GM18907 (cell line): ENCODE measurements at regions not wholly inside any gene's neighbourhood (a gene's known extent, or its start where the extent isn't known, plus 50 kb on each side); places are given as distances from the start of the nearest gene placed in this dataset.

Experiments used
- ATAC-seq: cut with Tn5 transposase; IDR thresholded peaks from one replicate; pipeline ENCODE4 v1.9.1; 2021; ENCODE audit warnings: mild to moderate bottlenecking, moderate library complexity; ENCODE audit not compliant: unreplicated experiment

DNA sequence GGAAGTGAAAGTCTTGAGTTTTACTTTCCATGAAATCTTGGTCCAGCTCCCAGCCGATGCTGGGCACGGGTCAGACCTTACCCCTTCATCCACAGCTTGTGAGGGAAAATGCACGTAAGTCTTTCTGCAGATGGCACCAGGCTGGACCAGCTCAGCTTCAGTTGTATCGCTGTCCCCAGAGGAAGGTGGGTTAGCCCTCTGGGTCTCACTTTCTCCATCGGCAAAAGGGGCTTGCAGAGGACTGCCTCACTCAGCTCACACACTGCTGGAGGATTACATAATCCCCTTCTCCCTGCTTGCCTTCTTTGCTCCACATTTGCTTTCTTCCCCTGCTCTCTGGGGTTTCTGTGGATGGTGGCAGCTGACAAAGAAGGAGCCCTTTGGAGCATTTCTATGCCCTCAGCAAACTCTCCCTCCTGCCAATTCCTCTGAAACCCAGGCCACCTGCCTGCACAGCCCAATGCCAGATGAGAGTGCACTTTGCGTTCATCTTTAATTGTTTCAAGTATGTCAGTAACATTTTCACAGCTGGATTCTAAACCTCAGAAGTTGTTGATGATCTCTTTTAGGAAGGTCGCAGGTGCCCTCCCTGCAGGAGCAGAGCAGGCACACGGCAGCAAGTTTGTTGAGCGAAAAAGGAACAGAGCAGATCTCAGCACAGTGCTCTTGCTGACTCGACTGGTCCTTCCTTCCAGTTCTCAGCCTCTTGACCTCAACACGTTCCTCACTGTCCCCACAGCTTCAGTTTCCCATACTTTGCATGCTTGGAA lies 155.6 kb upstream of the GLI2 start:
- ATAC-seq: no peak

DNA sequence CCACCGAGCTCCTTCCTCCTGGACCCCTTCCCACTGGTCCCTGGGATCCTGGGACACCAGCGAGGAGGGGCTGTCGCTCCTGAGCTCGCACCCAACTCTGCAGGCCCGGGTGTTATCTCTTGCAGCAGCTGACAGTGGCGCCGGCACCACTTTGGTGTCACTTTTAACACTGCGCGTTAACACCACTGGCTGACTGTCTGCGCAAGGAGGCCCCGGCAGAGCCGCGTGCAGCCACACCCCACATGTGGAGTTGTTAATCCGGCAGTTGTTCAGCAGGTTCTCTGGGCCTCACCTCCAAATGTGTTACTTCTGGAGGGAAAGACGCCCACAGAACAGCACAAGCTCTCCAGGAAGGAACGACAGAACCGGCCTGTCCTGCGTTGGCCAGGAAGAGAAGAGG lies 155.0 kb upstream of the GLI2 start:
- no peak for ATAC-seq

DNA sequence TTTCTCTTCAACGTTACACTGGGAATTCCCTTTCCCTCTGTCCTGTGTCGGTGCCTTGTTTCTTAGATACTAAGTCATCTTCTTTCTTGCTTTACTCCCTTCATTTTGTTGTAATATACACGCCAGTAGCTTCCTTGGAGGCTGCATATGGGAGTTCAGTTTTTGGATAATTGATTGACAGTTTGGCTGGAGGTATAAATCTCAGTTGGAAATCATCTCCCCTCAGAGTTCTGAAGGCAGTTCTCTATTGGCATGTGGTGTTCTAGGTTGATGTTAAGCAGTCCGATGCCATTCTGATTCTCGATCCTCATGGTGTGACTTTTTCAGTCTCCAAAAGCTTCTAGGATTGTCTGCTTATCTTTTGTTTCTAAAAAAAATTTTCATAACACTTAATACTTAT lies 152.5 kb upstream of the GLI2 start:
- no peak for ATAC-seq

DNA sequence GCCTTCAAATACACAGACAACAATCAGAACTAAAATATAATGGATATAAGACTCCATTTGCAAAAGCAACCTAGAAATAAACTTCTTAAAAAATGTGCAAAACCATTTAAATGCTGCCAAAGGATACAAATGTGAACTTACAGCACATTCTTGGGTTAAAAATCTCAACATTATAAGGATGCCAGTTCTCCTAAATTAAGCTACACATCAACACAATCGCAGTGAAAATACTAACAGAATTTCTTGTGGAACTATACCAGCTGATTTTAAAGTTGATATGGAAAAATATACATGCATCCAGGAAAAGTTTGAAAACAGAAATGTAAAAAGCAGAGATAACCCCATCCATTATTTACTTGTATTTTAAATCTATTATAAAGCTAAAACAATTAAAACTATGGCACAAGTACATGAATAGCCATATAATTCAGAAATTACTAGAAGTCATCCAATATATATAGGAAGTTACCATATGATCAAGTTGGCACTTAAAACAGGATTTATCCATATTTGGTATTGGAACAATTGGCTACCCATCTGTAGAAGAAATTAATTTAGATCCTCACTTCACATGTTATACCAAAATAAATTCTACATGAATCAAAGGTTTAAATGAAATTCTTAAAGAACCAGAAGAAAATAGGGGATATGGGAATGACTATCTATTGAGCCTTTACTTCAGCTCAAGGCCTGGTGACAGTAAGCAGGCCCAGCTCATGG lies 151.7 kb upstream of the GLI2 start:
- no peak for ATAC-seq

DNA sequence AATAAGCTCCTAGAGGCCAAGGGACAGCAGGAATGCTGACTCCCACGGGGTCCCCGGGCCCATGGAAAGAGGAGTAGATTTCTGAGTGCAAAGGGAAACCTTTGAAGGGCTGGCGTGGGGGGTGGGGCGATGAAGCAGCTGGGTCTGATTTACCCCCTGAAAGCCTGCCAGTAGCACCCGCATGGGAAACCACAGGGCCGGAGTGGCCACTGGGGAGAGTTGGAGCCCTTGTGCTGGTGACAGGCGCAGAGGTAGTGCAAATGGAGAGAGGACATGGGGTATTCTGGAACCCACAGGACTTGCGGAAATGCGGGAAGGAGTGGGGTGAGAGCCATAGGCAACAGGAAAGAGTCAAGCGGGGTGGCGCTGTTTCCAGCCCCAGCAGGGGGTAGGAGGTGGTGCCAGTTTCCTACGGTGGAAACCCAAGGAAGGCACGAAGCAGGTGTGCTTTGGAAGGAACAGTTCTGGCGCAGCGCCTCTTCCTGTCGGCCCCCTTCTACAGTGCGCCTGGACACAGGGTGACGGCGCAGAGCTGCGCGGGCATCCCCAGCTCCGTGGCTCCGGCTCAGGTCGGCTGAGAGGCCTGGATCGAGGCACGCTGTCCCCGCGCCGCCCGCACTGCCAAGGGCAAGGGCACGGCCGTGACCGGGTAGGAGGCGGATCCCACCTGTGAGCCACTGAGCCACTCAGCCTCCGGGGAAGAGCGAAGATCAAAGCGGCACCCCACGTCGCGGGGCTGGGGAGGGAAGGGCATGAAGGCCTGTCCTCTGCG lies 149.0 kb upstream of the GLI2 start:
- ATAC-seq: no peak

DNA sequence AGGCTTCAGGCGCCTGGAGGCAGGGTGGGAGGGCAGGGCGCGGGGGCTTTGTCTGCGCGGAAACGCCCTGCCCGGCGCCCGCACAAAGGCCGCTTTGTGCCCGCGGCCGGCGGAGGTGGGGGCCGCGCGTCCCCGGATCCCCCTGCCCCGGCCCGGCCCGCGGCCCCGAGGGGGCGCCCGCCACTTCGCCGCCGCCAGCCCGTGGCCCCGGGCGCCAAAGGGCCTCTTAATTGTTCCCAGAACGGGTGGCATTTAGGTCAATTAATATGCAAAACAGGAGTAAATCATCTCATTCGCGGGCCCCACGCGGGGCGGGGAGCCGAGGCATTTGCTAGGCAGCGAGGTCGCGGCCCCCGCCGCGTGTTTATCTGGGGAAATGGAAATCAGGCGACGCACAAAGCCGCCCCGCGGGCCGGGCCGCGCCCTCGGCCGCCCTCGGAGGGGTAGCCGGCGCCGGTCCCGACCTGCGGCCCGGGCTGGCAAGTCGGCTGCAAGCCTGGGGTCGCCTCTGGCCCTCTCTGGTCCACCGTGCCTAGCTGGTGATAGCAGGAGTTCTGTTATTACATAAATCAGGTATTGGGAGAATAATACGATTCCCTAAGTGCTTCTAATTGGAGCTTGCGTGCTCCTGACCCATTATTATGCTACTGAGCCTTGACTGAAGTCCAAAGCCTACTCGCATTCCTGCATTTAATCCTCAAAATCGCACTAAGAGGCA lies 148.2 kb upstream of the GLI2 start:
- ATAC-seq: no peak

DNA sequence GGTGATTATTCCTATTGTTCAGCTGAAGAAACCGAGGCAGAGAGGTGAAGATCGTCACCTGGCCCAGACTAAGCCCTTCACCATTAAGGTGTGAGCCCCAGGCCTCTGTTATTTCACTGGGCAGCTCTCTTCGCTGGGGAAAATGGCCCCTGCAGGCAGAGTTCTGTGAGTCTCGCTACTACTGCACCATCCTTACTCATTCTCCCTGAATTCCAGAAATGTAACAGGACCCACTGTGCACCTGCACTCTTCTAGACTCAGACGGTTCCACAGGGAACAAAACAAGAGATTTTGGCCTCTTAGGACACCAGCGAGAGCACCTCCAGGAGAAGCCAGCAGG lies 147.7 kb upstream of the GLI2 start:
- ATAC-seq: no peak

DNA sequence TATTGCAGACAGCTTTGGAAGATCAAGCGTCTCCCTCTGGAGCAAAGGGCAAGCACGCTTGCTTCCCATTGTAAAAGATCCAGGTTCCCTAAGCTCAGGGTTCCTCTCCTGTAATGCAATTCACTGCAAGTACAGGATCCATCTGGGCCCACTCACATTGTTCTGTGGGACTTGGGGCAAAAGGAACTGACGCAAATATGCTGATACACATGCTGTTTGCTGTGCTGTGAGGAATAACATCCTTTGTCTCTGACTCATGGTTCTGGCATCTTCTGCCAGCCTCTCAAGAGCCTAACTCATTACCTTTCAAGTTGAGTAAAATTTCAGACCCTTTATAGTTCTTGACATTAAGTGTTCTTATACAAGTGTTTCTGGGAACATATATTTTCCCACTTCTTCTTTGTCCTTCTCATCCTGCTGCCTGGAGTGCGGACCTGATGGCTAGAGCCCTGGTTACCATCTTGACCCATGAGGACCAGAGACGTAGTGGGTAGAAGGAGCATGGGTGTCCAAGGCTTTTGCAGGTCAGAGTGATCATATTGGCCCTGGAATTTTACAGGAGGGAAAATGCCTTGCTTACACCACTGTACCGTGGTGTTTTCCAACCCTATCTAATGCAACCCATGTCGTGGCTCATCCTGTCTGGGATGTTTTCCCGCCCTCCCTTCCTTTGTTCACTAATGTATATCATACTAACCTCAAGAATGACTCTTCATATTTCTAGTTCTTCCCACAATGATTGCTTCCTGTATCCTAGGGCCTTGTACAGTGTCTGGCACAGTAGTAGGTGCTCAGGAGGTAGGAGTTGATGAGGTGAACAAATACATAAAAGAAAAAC lies 145.7 kb upstream of the GLI2 start:
- ATAC-seq: no peak

DNA sequence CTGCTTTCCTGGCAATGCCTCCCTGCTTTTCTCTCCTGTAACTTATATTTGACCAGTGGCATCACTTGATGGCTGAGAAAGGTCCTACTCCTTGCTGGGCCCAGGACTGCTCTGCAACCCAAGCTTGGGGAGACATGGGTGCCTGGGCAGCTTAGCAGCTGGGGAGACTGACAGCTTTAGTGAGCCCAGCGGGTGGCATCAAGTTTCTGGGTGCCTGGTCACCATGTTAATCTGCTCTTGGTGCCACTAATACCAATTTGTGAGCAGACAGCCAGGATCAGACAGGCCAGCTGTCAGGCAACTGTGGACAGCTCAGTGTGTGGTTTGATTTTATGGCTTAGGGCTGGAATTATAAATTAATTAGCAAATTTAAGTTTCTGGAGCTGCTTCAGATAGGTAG lies 144.8 kb upstream of the GLI2 start:
- no peak for ATAC-seq

DNA sequence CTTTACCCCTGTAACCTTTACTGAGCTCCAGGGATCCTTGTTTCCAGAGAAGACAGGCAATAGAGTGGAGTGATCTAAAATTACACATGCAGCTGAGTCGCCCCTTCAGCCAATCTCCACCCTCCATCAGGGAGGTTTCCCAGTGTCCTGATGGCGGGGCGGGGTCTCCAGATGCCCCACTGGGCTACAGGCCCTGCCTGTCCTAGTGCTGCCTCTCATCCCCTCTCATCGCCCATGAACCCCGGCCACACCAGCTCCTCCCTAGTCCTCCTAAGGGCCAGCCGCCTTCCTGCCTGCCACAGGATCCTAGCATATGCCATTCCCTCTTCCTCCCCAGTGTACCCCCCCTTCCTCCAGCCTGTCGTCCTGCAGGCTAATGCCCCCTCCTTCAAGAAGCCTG lies 144.1 kb upstream of the GLI2 start:
- ATAC-seq: no peak

DNA sequence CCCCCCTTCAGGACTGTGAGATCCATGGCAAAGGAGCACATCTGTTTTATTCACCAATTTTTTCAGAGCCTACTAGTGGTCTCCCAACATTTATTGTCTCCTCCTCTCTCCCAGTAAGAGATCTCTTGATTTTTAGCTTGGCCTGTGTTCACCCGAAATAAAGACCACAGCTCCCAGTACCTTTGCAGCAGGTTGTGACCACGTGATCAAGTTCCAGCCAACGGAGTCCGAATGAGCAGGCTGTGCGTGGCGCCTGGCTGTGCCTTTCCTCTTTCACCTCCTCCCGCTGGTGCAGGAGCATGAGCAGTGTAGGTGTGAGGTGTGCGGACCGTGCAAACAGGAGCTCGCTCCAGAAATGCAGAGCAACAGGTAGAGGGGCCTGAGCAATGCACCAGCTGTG lies 143.6 kb upstream of the GLI2 start:
- no peak for ATAC-seq

DNA sequence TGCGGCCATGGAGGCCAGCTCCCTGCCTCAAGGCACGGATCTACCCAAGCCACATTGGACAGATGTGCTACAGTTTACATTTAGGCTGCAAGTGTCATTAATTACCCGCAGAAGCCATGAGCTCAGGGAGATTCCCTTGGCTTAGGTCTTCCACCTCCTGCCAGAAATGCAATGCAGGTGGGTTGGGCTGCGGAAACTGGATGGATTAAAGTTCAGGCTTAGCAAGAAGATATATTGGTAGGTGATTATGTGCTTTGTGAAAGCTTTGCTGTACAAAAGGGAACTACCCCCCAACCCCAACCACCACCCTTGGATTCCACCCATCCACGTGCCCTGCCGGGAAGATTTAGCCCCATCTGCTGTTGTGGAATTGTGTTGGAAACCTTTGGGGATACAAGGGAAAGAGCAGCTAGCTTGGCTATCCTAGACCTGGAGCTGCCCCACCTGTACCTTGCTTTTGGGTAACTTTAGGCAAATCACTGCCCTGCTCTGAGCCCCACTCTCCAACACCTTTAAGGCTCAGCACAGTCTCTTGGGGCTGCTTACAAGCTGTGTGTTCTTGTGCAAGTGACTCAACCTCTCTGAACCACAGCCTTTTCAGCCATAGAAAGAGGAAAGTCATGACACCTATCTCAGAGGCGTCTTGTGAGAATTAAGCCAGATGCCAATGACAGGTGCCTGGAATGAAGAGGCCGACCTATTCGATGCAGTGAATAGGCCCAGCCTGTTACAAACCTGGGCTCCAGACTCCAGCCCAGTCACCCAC lies 141.6 kb upstream of the GLI2 start:
- no peak for ATAC-seq

DNA sequence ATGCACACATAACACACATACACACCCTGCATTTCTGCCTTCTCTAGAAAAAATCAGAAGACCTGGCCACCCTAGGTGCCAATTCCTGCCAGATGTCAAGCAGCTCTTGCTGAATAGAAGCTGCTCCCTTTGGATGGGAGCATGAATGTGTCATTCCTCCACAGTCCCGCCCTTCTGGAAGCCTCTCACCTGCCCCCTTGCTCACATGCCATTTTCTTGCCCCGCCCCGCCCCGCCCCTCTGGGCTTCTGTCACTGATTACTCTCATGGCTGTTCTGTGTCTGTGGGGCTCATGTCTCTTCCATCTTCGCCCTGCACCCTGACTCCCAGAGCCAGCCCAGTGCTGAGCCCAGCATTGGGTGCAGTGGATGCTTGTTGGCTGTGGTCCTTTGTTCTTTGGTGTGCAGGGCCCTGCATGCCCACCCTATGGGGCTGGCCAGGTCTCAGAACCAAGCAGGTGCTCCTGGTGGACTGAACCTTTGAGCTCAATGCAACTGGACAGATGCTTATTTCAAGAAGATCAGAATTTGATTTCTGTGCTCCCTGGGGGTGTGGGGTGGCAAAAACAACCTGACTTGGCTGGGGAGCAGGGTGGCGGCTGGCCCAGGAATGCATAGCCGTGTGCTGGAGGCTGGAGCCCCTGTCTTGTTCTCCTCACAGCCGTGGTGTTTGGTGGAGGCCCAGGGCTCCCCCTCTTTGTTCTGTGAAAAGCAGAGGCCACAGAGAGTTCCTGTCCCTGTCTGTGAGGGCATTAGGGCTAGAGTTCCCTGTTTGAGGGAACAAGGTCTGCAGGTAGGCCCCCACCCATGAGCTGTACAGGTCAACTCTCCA lies 140.6 kb upstream of the GLI2 start:
- ATAC-seq: no peak

DNA sequence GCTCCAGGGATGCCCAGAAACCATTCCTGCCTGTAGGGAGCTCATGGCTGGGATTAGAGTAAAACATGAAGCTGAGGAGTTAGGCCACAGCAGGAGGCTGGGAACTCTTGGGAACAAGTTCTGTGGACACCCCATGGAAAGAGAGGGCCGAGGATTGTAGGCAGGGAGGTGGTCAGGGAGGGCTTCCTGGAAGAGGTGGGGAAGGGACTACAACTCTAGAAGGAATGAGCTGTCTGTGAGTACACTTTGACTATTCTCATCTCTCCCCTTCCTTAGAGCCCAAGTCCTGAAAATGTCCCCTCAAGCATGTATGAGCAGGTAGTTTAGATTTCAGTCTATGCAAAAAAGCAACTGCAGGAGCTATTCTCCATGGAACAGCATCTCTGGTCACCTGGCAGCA lies 139.9 kb upstream of the GLI2 start:
- ATAC-seq: no peak

DNA sequence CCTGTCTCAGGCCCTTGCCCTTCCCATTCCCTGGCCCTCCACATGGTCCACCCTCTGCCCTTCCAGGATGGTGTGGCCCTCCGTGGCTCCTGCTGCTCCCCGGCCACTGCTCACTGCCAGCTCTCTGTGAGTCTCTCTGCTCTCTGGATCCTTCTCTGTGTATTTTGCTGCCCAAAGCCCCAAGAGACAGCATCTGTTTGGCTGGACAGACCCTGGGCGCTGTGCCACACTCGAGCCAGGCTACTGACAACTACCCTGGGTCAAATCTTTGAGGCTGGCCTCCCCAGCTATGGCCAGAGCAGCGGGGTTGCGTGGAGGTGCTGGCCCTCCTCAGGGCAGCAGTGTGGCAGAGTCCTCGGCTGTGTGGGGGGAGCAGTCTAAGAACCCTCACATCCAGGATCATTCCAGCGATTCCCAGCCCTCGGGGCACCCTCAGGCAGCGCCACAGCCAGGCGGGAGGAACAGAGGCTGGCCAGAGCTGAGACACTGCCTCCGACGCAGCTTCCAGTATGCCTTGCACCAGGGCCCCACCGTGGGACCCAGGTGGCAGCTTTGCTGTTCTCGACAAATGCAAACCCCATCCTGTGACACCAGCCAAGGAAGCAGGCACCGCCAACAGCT lies 139.4 kb upstream of the GLI2 start:
- ATAC-seq: no peak

DNA sequence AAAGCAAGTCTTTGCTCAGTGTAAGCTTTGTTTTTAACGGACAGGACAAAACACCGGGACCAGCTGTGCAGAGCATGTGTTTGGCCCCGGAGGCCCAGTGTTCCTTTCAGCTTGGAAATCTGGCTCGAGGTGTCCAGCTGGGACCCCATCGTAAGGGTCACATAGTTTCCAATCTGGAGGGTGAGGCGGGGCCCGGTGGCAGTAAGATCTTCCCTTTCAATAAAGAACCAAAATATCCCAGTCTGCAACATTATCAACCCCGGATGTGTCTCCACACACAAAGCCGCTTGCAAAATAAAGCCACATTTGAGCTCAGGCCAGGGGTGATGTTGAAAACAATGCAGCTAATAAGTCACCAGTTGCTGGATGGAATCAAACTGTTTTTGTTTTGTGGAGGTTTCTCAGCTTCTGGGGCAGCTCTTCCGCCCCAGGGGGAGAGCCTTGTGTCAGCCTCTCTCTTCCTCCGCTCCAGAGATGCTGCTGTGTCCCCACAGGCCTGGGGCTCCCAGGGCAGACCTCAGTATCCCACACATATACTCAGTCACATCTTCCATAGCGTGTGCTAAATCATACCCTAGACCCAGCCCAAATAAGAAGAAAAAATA lies 138.6 kb upstream of the GLI2 start:
- ATAC-seq: no peak

DNA sequence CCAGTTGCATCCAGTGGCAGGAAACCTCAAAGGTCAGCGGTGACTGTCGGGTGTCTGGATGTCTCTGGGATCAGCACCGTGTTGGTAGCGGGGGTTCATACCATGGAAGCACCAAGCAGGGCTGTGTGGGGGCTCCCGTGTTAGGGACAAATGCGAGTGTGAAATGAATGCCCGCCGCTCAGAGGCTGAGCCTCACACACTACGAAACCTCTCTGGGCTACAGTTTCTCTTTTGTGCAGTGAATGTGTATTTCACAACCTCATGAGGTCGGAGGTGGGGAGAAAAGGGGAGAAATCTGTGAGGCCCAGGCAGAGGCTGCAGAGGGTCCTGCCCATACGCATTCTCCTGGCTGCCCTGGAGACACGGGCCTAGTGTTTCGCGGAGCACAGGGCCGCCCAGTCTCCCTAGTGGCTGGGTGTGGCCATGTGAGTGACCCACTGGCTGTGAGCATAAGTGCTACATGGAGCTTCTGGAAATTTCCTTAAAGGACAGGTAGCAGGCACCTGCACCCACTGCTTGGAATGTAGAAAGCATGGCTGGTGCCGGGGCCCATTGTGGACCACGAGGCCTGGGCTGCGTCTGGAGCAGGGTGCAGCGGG lies 138.0 kb upstream of the GLI2 start:
- no peak for ATAC-seq

DNA sequence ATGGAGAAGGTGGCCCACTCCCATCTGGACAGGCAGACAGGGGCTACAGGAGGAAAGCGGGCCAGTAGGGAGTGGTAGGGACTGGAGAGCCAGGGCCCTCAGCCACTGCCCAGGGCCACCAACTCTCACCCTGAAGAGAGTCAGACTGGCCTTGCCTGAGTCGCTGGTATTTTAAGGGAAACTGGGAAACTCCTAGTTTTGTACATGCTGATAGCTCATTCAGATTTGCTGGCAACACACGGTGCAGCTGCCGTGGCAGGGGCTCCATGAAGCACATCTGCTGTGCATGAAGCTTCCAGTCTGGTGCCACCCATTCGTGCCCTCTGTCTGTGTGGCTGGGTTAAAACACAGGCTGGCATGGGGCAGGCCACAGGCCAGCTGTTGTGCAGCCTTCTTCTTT lies 137.3 kb upstream of the GLI2 start:
- no peak for ATAC-seq
